ENCODE measurements at regions not wholly inside any gene's neighbourhood (a gene's known extent, or its start where the extent isn't known, plus 50 kb on each side); places are given as distances from the start of the nearest gene placed in this dataset.

- DNase-seq = no peak
Measured at GRCh38 chr11:112403432-112403831, 142.8 kb upstream of the PLET1 start.

- DNase-seq = no peak
Measured at GRCh38 chr11:112404112-112404511, 143.5 kb upstream of the PLET1 start.

GRCh38 chr11:112408517-112408916 lies 147.9 kb upstream of the PLET1 start:
- DNase-seq = no peak

GRCh38 chr11:112410325-112410724 lies 149.7 kb upstream of the PLET1 start:
- no peak for DNase-seq

- no peak for DNase-seq
Measured at GRCh38 chr11:112412383-112412782, 151.7 kb upstream of the PLET1 start.

GRCh38 chr11:112417339-112417738 lies 156.7 kb upstream of the PLET1 start:
- DNase-seq = no peak

GRCh38 chr11:112418438-112418837 lies 157.8 kb upstream of the PLET1 start:
- no peak for DNase-seq

GRCh38 chr11:112421879-112422278 lies 161.2 kb upstream of the PLET1 start:
- DNase-seq = no peak

- no peak for DNase-seq
Measured at GRCh38 chr11:112425121-112425520, 164.5 kb upstream of the PLET1 start.

- no peak for DNase-seq
Measured at GRCh38 chr11:112437096-112437495, 176.4 kb upstream of the PLET1 start.

- DNase-seq = no peak
Measured at GRCh38 chr11:112439614-112440013, 179.0 kb upstream of the PLET1 start.

- DNase-seq = no peak
Measured at GRCh38 chr11:112440518-112440917, 179.9 kb upstream of the PLET1 start.

GRCh38 chr11:112448168-112448567 lies 187.5 kb upstream of the PLET1 start:
- no peak for DNase-seq

- no peak for DNase-seq
Measured at GRCh38 chr11:112448806-112449205, 188.1 kb upstream of the PLET1 start.

GRCh38 chr11:112451250-112451649 lies 190.6 kb upstream of the PLET1 start:
- DNase-seq = no peak

GRCh38 chr11:112453601-112454577 lies 193.2 kb upstream of the PLET1 start:
- DNase-seq = peak; percentile 21

- DNase-seq = no peak
Measured at GRCh38 chr11:112454841-112455240, 194.2 kb upstream of the PLET1 start.

GRCh38 chr11:112455791-112456190 lies 195.1 kb upstream of the PLET1 start:
- no peak for DNase-seq

- DNase-seq = no peak
Measured at GRCh38 chr11:112457532-112457931, 196.9 kb upstream of the PLET1 start.

- DNase-seq = no peak
Measured at GRCh38 chr11:112459001-112459400, 198.3 kb upstream of the PLET1 start.

GRCh38 chr11:112460141-112460540 lies 199.5 kb upstream of the PLET1 start:
- no peak for DNase-seq

GRCh38 chr11:112464949-112465348 lies 204.3 kb upstream of the PLET1 start:
- DNase-seq = no peak

- DNase-seq = no peak
Measured at GRCh38 chr11:112465433-112466024, 204.9 kb upstream of the PLET1 start.

GRCh38 chr11:112467721-112468120 lies 207.1 kb upstream of the PLET1 start:
- DNase-seq = no peak
